ENCODE measurements at regions not wholly inside any gene's neighbourhood (a gene's known extent, or its start where the extent isn't known, plus 50 kb on each side); places are given as distances from the start of the nearest gene placed in this dataset.

DNA sequence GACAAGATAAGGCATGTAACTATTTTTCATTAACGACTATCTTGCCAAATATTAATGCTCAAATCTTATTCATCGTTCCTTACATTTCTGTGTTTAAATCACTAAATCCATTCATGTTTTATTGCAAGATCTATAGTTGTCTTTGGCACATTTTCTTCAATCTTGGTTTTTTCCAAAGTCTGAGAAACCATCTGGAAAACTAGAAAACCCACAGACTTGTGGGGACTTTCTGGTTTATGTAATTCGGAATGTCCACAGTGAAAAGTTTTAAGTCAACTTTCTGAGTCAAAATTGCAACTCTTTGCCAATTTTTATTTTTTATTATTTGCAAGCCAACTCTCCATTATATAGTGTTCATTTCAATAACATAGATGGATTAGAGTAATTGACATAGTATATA is 520.8 kb upstream of the ADAMTS5 start:
- Mint-ChIP-seq H3K4me1 (no peaks in the 10 kb centered on the region), H3K27me3 (ENCODE audit: low read depth) (peaks cover 4% of the 10 kb centered on the region), H3K4me3 (no peak overlapping the region), H3K9me3 (peaks cover 6% of the 10 kb centered on the region), H3K27ac (no peak overlapping the region), H3K36me3 (ENCODE audit: low read depth) (no peaks in the 10 kb centered on the region)
- TF ChIP-seq, protein P1, sequence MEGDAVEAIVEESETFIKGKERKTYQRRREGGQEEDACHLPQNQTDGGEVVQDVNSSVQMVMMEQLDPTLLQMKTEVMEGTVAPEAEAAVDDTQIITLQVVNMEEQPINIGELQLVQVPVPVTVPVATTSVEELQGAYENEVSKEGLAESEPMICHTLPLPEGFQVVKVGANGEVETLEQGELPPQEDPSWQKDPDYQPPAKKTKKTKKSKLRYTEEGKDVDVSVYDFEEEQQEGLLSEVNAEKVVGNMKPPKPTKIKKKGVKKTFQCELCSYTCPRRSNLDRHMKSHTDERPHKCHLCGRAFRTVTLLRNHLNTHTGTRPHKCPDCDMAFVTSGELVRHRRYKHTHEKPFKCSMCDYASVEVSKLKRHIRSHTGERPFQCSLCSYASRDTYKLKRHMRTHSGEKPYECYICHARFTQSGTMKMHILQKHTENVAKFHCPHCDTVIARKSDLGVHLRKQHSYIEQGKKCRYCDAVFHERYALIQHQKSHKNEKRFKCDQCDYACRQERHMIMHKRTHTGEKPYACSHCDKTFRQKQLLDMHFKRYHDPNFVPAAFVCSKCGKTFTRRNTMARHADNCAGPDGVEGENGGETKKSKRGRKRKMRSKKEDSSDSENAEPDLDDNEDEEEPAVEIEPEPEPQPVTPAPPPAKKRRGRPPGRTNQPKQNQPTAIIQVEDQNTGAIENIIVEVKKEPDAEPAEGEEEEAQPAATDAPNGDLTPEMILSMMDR (IDR thresholded peaks at IDR 0.05; ENCODE audit: unreplicated experiment in 3 of 3): no peak

DNA sequence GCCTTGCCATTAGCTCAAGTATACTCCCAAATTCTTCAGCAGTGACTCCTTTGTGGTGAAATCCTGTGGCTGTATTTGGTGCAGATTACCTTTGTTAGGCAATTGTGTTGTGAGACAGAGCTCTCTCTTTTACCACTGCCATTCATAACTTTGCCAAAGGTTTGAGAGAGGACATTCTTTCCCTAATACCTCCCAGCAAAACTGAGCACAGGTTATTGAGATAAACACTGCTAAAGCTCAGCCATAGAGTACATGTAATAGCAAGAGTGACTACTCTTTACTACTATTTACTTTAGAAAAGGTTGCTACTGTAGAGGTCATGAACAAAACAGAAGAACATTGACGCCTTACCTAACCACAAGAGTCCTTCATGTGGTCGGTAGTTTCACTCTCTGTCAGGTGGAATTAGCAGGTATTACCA is 514.0 kb upstream of the ADAMTS5 start:
- TF ChIP-seq, protein P1 (IDR thresholded peaks at IDR 0.05; ENCODE audit: unreplicated experiment in 3 of 3): no peak
- Mint-ChIP-seq H3K4me1 (peaks cover 8% of the 10 kb centered on the region), H3K27ac (no peak overlapping the region), H3K36me3 (ENCODE audit: low read depth) (no peaks in the 10 kb centered on the region), H3K9me3 (peaks cover 10% of the 10 kb centered on the region), H3K27me3 (ENCODE audit: low read depth) (peaks cover 6% of the 10 kb centered on the region), H3K4me3 (no peak overlapping the region)

DNA sequence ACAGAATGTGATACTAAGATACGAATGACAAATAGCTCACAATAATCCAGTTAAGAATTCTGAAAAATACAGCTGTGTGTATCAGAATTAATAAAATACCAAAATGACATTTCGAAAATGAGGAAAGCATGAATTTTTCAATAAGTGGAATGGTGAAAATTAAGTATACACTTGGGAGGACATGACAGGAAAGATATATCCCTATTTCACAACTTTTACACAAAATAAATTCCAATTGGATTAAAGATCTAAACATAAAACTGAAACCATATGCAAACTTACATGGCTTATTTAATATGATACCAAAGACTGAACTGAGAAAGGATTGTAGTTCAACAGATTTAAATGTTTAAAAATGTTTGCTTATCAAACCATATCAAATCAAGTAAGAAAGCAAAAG is 510.4 kb upstream of the ADAMTS5 start:
- TF ChIP-seq, protein P1 (IDR thresholded peaks at IDR 0.05; ENCODE audit: unreplicated experiment in 3 of 3): no peak
- Mint-ChIP-seq H3K36me3 (ENCODE audit: low read depth) (no peaks in the 10 kb centered on the region), H3K27ac (peak overlapping the region in 2 of 3 experiments; percentile 63 to 73), H3K4me3 (no peak overlapping the region), H3K4me1 (peaks cover 8% of the 10 kb centered on the region), H3K9me3 (peaks cover 3% of the 10 kb centered on the region), H3K27me3 (ENCODE audit: low read depth) (peaks cover 3% of the 10 kb centered on the region)

DNA sequence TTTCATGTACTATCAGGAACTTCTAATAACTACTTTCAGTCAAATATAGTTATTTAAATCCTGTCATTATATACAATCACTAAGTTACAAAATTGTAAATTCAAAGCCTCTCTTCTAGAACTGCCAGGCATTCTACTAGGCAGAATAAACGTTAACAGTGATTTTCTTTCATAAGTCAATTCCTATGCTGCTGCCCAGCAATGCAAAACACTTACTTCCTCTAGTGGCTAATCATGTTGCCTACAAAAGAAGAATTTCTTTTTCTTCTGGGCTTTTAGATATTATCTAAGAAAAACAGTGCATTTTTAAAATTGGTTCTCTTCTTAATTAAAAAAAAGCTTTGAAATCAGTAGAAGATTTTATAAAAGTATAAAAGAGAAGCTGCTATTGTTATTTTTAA is 509.8 kb upstream of the ADAMTS5 start:
- TF ChIP-seq, protein P1 (IDR thresholded peaks at IDR 0.05; ENCODE audit: unreplicated experiment in 3 of 3): peak; percentile 47 to 56 (median 50)
- Mint-ChIP-seq H3K4me1 (peaks cover 8% of the 10 kb centered on the region), H3K27me3 (ENCODE audit: low read depth) (peaks cover 3% of the 10 kb centered on the region), H3K36me3 (ENCODE audit: low read depth) (no peaks in the 10 kb centered on the region), H3K27ac (peak overlapping the region in 1 of 3 experiments; percentile 63), H3K4me3 (no peak overlapping the region), H3K9me3 (no peaks in the 10 kb centered on the region)

DNA sequence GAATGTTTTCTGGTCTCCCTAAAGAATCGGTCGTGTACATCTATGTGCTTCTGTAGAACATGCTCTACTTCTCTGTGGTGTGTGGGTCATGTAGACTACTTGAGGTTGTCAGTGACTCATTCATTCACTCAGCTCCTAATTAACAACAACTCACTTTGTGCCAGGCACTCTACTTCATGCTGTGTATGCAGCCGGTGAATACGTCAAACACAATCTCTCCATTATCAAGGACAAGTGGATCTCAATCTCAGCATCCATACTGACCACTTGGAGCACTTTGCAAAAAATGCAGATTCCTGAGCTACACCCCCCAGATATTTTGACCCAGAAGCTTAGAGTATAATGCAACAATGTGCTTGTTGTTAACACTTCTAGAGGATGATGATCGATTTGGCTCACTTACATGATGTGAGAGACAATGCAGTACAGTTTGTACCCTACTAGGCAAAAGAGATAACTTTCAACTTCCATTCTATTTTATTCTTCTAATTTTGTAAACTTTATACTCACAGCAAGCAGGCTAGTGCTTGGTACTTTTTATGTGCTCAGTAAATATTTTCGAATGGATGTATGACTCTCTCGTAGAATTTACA is 508.6 kb upstream of the ADAMTS5 start:
- TF ChIP-seq, protein P1 (IDR thresholded peaks at IDR 0.05; ENCODE audit: unreplicated experiment in 3 of 3): no peak
- Mint-ChIP-seq H3K9me3 (no peaks in the 10 kb centered on the region), H3K27me3 (ENCODE audit: low read depth) (peaks cover 3% of the 10 kb centered on the region), H3K36me3 (ENCODE audit: low read depth) (no peaks in the 10 kb centered on the region), H3K4me3 (no peak overlapping the region), H3K4me1 (peaks cover 8% of the 10 kb centered on the region), H3K27ac (no peak overlapping the region)

DNA sequence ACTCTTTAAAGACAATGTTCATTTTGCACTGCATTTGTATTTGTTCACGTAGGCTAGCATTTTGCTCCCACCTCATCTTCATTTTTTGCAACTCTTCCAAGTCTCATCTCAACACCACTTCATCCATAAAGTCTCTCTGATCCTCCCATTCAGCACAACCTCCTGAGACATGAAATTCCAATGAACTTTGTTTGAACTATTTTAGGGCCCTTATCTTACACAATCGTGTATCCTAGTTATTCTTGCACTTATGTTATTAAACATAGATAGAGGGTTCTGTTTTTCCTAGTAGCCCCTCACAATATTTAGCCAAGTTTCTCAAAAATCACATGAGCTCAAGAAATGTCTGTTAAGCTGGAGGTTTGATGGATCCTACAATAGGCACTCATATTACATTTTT is 500.5 kb upstream of the ADAMTS5 start:
- H3K4me1 Mint-ChIP-seq: peaks cover 6% of the 10 kb centered on the region
- TF ChIP-seq, protein P1 (IDR thresholded peaks at IDR 0.05; ENCODE audit: unreplicated experiment in 3 of 3): no peak

More for the DNA sequence above, 500.5 kb upstream of the ADAMTS5 start:
- Mint-ChIP-seq H3K27ac (no peak overlapping the region), H3K4me3 (no peak overlapping the region), H3K9me3 (no peaks in the 10 kb centered on the region), H3K36me3 (ENCODE audit: low read depth) (no peaks in the 10 kb centered on the region), H3K27me3 (ENCODE audit: low read depth) (no peaks in the 10 kb centered on the region)

All from nephron (organoid).